ENCODE measurements at regions not wholly inside any gene's neighbourhood (a gene's known extent, or its start where the extent isn't known, plus 50 kb on each side); places are given as distances from the start of the nearest gene placed in this dataset.
A peak's percentile ranks its signal among the peaks of the same experiment; 100 is the strongest.

GRCh38 chr14:88075269-88075981, 70.5 kb downstream of the GPR65 start:
- peaks cover 3 to 24% of the 10 kb centered on the region in 2 donors for H3K9me3 ChIP-seq (replicated peaks in 1 of 2; ENCODE audit: control insufficient read depth in 1 of 2, insufficient read depth in 1 of 2, low read length in 2 of 2)
- intact Hi-C loops (cut with micrococcal nuclease) = no loop called here
- peaks cover 5 to 8% of the 10 kb centered on the region in 2 donors for H3K27me3 ChIP-seq (ENCODE audit: control insufficient read depth in 2 of 2, insufficient read depth in 2 of 2, low read length in 2 of 2)
- no peak overlapping the region for H3K9ac ChIP-seq (ENCODE audit: insufficient read depth, low read length, poor library complexity, severe bottlenecking)
- Mint-ChIP-seq H3K4me1 (peaks cover 12% of the 10 kb centered on the region), H3K27ac (peak overlapping the region in 6 of 7 donors; percentile 49 to 79 (median 72)), H3K27me3 (ENCODE audit: low read depth in 3 of 3) (peaks cover 13 to 17% (median 14%) of the 10 kb centered on the region in 3 donors), H3K9me3 (peaks cover 8 to 23% (median 18%) of the 10 kb centered on the region in 7 donors), H3K36me3 (peaks cover 0 to 7% of the 10 kb centered on the region in 2 donors), H3K4me3 (peak overlapping the region in 1 of 2 donors; percentile 42)
- H3K79me2 ChIP-seq (ENCODE audit: insufficient read depth, low read length) = no peaks in the 10 kb centered on the region
- H3K36me3 ChIP-seq (replicated peaks in 1 of 2; ENCODE audit: control insufficient read depth in 1 of 2, insufficient read depth in 2 of 2, low read length in 2 of 2) = no peaks in the 10 kb centered on the region
- H4K20me1 ChIP-seq (ENCODE audit: insufficient read depth, low read length) = no peaks in the 10 kb centered on the region
- TF ChIP-seq CTCF (IDR thresholded peaks at IDR 0.05) = no peak
- DNase-seq = peak; percentile 50 to 71 (median 57)
- H3K4me3 ChIP-seq (replicated peaks in 1 of 3; ENCODE audit: low read depth in 2 of 3, low read length in 3 of 3) = peak overlapping the region in 1 of 3 experiments; percentile 32
- H3K4me2 ChIP-seq (replicated peaks; ENCODE audit: extremely low read depth, low read length, poor library complexity, severe bottlenecking) = peak overlapping the region; percentile 31
- peaks cover 16 to 17% of the 10 kb centered on the region in 2 donors for H3K4me1 ChIP-seq (ENCODE audit: control insufficient read depth in 1 of 2, insufficient read depth in 2 of 2, low read length in 2 of 2)
- no peak overlapping the region for H2AFZ ChIP-seq (ENCODE audit: insufficient read depth, low read depth, low read length, poor library complexity, severe bottlenecking)
- no CpG with 5 or more reads among the region's 4 CpGs for WGBS (ENCODE audit: insufficient coverage)
- H3K27ac ChIP-seq (ENCODE audit: low read depth in 1 of 2, low read length in 2 of 2) = peak overlapping the region in 1 of 2 donors; percentile 49

- peaks cover 12% of the 10 kb centered on the region for H3K4me1 Mint-ChIP-seq
- WGBS (ENCODE audit: insufficient coverage) = 100% methylated on average over 1 of the region's 1 CpG
- no peak overlapping the region for H3K4me2 ChIP-seq (replicated peaks; ENCODE audit: extremely low read depth, low read length, poor library complexity, severe bottlenecking)
- peak overlapping the region in 1 of 7 donors; percentile 50 for H3K27ac Mint-ChIP-seq
- peaks cover 0 to 21% (median 8%) of the 10 kb centered on the region in 7 donors for H3K9me3 Mint-ChIP-seq
- peaks cover 8 to 13% of the 10 kb centered on the region in 2 donors for H3K27me3 ChIP-seq (ENCODE audit: control insufficient read depth in 2 of 2, insufficient read depth in 2 of 2, low read length in 2 of 2)
- intact Hi-C loops (cut with micrococcal nuclease) = no loop called here
- no peak overlapping the region for H3K4me3 ChIP-seq (replicated peaks in 1 of 3; ENCODE audit: low read depth in 2 of 3, low read length in 3 of 3)
- peaks cover 18 to 22% (median 19%) of the 10 kb centered on the region in 3 donors for H3K27me3 Mint-ChIP-seq (ENCODE audit: low read depth in 3 of 3)
- H2AFZ ChIP-seq (ENCODE audit: insufficient read depth, low read depth, low read length, poor library complexity, severe bottlenecking) = no peak overlapping the region
- peaks cover 16 to 17% of the 10 kb centered on the region in 2 donors for H3K4me1 ChIP-seq (ENCODE audit: control insufficient read depth in 1 of 2, insufficient read depth in 2 of 2, low read length in 2 of 2)
- no peak for TF ChIP-seq CTCF (IDR thresholded peaks at IDR 0.05)
- H3K9me3 ChIP-seq (replicated peaks in 1 of 2; ENCODE audit: control insufficient read depth in 1 of 2, insufficient read depth in 1 of 2, low read length in 2 of 2) = peaks cover 0 to 6% of the 10 kb centered on the region in 2 donors
- H3K36me3 Mint-ChIP-seq = peaks cover 0 to 3% of the 10 kb centered on the region in 2 donors
- H3K9ac ChIP-seq (ENCODE audit: insufficient read depth, low read length, poor library complexity, severe bottlenecking) = no peak overlapping the region
- no peaks in the 10 kb centered on the region for H4K20me1 ChIP-seq (ENCODE audit: insufficient read depth, low read length)
- no peak overlapping the region for H3K27ac ChIP-seq (ENCODE audit: low read depth in 1 of 2, low read length in 2 of 2)
- H3K4me3 Mint-ChIP-seq = peak overlapping the region in 1 of 2 donors; percentile 51
- no peak for DNase-seq
- H3K36me3 ChIP-seq (replicated peaks in 1 of 2; ENCODE audit: control insufficient read depth in 1 of 2, insufficient read depth in 2 of 2, low read length in 2 of 2) = no peaks in the 10 kb centered on the region
- no peaks in the 10 kb centered on the region for H3K79me2 ChIP-seq (ENCODE audit: insufficient read depth, low read length)
Observed at GRCh38 chr14:88078525-88078924, 73.6 kb downstream of the GPR65 start.

Measured in CD14-positive monocyte (primary cell).